GM19240 (cell line): ENCODE measurements at regions not wholly inside any gene's neighbourhood (a gene's known extent, or its start where the extent isn't known, plus 50 kb on each side); places are given as distances from the start of the nearest gene placed in this dataset.

ENCODE experiments used
- DNase-seq: peaks from one replicate; pipeline ENCODE4 v3.0.0; 2011; ENCODE audit warnings: low spot score; ENCODE audit not compliant: insufficient read length

GRCh38 chr18:37680911-37681310, 115.3 kb upstream of the CELF4 start:
- DNase-seq, result no peak

- DNase-seq, result no peak
Measured at GRCh38 chr18:37676276-37676675, 110.7 kb upstream of the CELF4 start.

GRCh38 chr18:37675699-37676098, 110.1 kb upstream of the CELF4 start:
- DNase-seq, result no peak

- no peak for DNase-seq
Measured at GRCh38 chr18:37674570-37674969, 109.0 kb upstream of the CELF4 start.

GRCh38 chr18:37673671-37674070, 108.1 kb upstream of the CELF4 start:
- DNase-seq, result no peak

GRCh38 chr18:37672932-37673595, 107.5 kb upstream of the CELF4 start:
- DNase-seq, result no peak

GRCh38 chr18:37672001-37672400, 106.4 kb upstream of the CELF4 start:
- DNase-seq, result no peak

- no peak for DNase-seq
Measured at GRCh38 chr18:37671530-37671929, 105.9 kb upstream of the CELF4 start.

GRCh38 chr18:37671119-37671518, 105.5 kb upstream of the CELF4 start:
- DNase-seq, result no peak

- no peak for DNase-seq
Measured at GRCh38 chr18:37669991-37670534, 104.5 kb upstream of the CELF4 start.

- DNase-seq, result no peak
Measured at GRCh38 chr18:37668971-37669747, 103.6 kb upstream of the CELF4 start.

- DNase-seq, result no peak
Measured at GRCh38 chr18:37667836-37668235, 102.2 kb upstream of the CELF4 start.

GRCh38 chr18:37666991-37667390, 101.4 kb upstream of the CELF4 start:
- no peak for DNase-seq

- no peak for DNase-seq
Measured at GRCh38 chr18:37666451-37666850, 100.9 kb upstream of the CELF4 start.

GRCh38 chr18:37665346-37665745, 99.7 kb upstream of the CELF4 start:
- no peak for DNase-seq

- no peak for DNase-seq
Measured at GRCh38 chr18:37663446-37663845, 97.8 kb upstream of the CELF4 start.

GRCh38 chr18:37662546-37663339, 97.1 kb upstream of the CELF4 start:
- DNase-seq, result no peak

- no peak for DNase-seq
Measured at GRCh38 chr18:37662099-37662498, 96.5 kb upstream of the CELF4 start.

- DNase-seq, result no peak
Measured at GRCh38 chr18:37661478-37661877, 95.9 kb upstream of the CELF4 start.

- no peak for DNase-seq
Measured at GRCh38 chr18:37661061-37661460, 95.5 kb upstream of the CELF4 start.

- no peak for DNase-seq
Measured at GRCh38 chr18:37660658-37661057, 95.1 kb upstream of the CELF4 start.

GRCh38 chr18:37659906-37660305, 94.3 kb upstream of the CELF4 start:
- no peak for DNase-seq
